IMR-90 (cell line): ENCODE measurements at regions not wholly inside any gene's neighbourhood (a gene's known extent, or its start where the extent isn't known, plus 50 kb on each side); places are given as distances from the start of the nearest gene placed in this dataset.

Experiments
- ATAC-seq: fragments of 200-7000 bp; cut with Tn5 transposase; 2 replicates; pipeline ENCODE4 v1.9.1; 2020; ENCODE audit warnings: low read depth, mild to moderate bottlenecking, moderate library complexity
- BruUV-seq: library from RNA; stranded (reverse); fragments of 400-500 nt; replicated peaks from 2 replicates; lab custom pipeline; 2021; lab: Mats Ljungman, UMichigan
- CTCF ChIA-PET: fragments of 300-600 bp; formaldehyde crosslinking; extraction: SDS; loops from one replicate; lab custom pipeline; 2021; ENCODE audit warnings: antibody characterized with exemption; lab: Yijun Ruan, JAX
- POLR2A ChIA-PET: fragments of 300-600 bp; sonication (Branson Sonifier 250); formaldehyde crosslinking; loops from one replicate; lab custom pipeline; 2022; ENCODE audit warnings: antibody characterized with exemption; ENCODE audit not compliant: unreplicated experiment; lab: Charles Lee
- DNase-seq: peaks from one replicate; pipeline ENCODE4 v3.0.0; 2013
- H2AFZ ChIP-seq: replicated peaks from 2 replicates; pipeline ENCODE3; 2013; ENCODE audit warnings: low read length, mild to moderate bottlenecking; ENCODE audit not compliant: poor library complexity
- H2AK5ac ChIP-seq: 2 replicates; pipeline ENCODE4 v1.6.1; 2013; ENCODE audit warnings: low read depth, low read length, inconsistent platforms
- H2AK9ac ChIP-seq: replicated peaks from 2 replicates; pipeline ENCODE3; 2013; ENCODE audit warnings: mild to moderate bottlenecking, low read depth, low read length, moderate library complexity; ENCODE audit not compliant: poor library complexity
- H2BK120ac ChIP-seq: 2 replicates; pipeline ENCODE4 v1.6.1; 2013; ENCODE audit warnings: low read depth, low read length, inconsistent platforms
- H2BK15ac ChIP-seq: 3 replicates; pipeline ENCODE4 v1.6.1; 2013; ENCODE audit warnings: low read depth, low read length, inconsistent platforms
- H2BK20ac ChIP-seq: 2 replicates; pipeline ENCODE4 v1.6.1; 2013; ENCODE audit warnings: low read depth, mild to moderate bottlenecking, inconsistent platforms, low read length, moderate library complexity
- H2BK5ac ChIP-seq: 2 replicates; pipeline ENCODE4 v1.6.1; 2013; ENCODE audit warnings: mild to moderate bottlenecking, low read depth, low read length, inconsistent platforms; ENCODE audit not compliant: poor library complexity, severe bottlenecking
- H3K14ac ChIP-seq: replicated peaks from 2 replicates; pipeline ENCODE4 v1.6.1; 2013; ENCODE audit warnings: low read depth, low read length, inconsistent platforms
- H3K18ac ChIP-seq: 2 replicates; pipeline ENCODE4 v1.6.1; 2013; ENCODE audit warnings: low read depth, low read length, control low read depth
- H3K23ac ChIP-seq: 2 replicates; pipeline ENCODE4 v1.6.1; 2013; ENCODE audit warnings: low read depth, low read length, inconsistent platforms
- H3K27ac ChIP-seq: 2 replicates; pipeline ENCODE4 v1.5.1; 2013; ENCODE audit warnings: mild to moderate bottlenecking, control low read depth, low read length; ENCODE audit not compliant: insufficient read depth
- H3K27me3 ChIP-seq: 2 replicates; pipeline ENCODE4 v1.6.1; 2013; ENCODE audit warnings: low read length; ENCODE audit not compliant: control insufficient read depth, insufficient read depth
- H3K36me3 ChIP-seq: 2 replicates; pipeline ENCODE4 v1.6.1; 2013; ENCODE audit warnings: low read length, mixed read lengths; ENCODE audit not compliant: control insufficient read depth, insufficient read depth
- H3K4ac ChIP-seq: 2 replicates; pipeline ENCODE4 v1.6.1; 2013; ENCODE audit warnings: low read depth, low read length, inconsistent platforms
- H3K4me1 ChIP-seq: 2 replicates; pipeline ENCODE4 v1.6.1; 2013; ENCODE audit warnings: low read length, mixed read lengths; ENCODE audit not compliant: control insufficient read depth, insufficient read depth
- H3K4me2 ChIP-seq: 2 replicates; pipeline ENCODE4 v1.6.1; 2013; ENCODE audit warnings: low read depth, mild to moderate bottlenecking, control low read depth, low read length, moderate library complexity
- H3K4me3 ChIP-seq: 2 replicates; pipeline ENCODE4 v1.5.1; 2013; ENCODE audit warnings: low read depth, mild to moderate bottlenecking, control low read depth, low read length, moderate library complexity; ENCODE audit not compliant: insufficient read depth
- H3K56ac ChIP-seq: 2 replicates; pipeline ENCODE4 v1.6.1; 2013; ENCODE audit warnings: low read length, inconsistent platforms; ENCODE audit not compliant: insufficient read depth; ENCODE audit errors: extremely low read depth
- H3K79me1 ChIP-seq, 2 experiments: 2 replicates each; pipeline ENCODE4 v1.6.1; 2013; ENCODE audit warnings: low read length in 2 of 2, inconsistent platforms in 1 of 2, low read depth in 1 of 2
- H3K9ac ChIP-seq: 2 replicates; pipeline ENCODE4 v1.6.1; 2013; ENCODE audit warnings: low read depth, low read length, control low read depth
- H3K9me1 ChIP-seq: 2 replicates; pipeline ENCODE4 v1.6.1; 2013; ENCODE audit warnings: low read length, inconsistent platforms; ENCODE audit not compliant: insufficient read depth
- H3K9me3 ChIP-seq: 2 replicates; pipeline ENCODE4 v1.6.1; 2013; ENCODE audit warnings: low read length; ENCODE audit not compliant: control insufficient read depth, insufficient read depth
- H4K20me1 ChIP-seq: 2 replicates; pipeline ENCODE4 v1.6.1; 2013; ENCODE audit warnings: low read length, inconsistent platforms; ENCODE audit not compliant: insufficient read depth
- H4K5ac ChIP-seq: 2 replicates; pipeline ENCODE4 v1.6.1; 2013; ENCODE audit warnings: mild to moderate bottlenecking, low read depth, low read length, control low read depth
- H4K8ac ChIP-seq, 2 experiments: 2 replicates each; pipeline ENCODE4 v1.6.1; 2013; ENCODE audit warnings: low read depth in 2 of 2, low read length in 2 of 2, control low read depth in 1 of 2, inconsistent platforms in 1 of 2
- H4K91ac ChIP-seq: 2 replicates; pipeline ENCODE4 v1.6.1; 2013; ENCODE audit warnings: low read depth, low read length, inconsistent platforms; ENCODE audit not compliant: insufficient read depth
- BHLHE40 ChIP-seq: fragments of 150-350 bp; IDR thresholded peaks from 2 replicates; pipeline ENCODE4 v1.6.1; 2016; ENCODE audit warnings: mild to moderate bottlenecking, low read depth, low read length
- CEBPB ChIP-seq: IDR thresholded peaks from 2 replicates; pipeline ENCODE4 v1.6.1; 2012; ENCODE audit warnings: low read depth, low read length, improper control_type of control experiment
- CHD1 ChIP-seq: IDR thresholded peaks from 2 replicates; pipeline ENCODE4 v1.6.1; 2012; ENCODE audit warnings: low read depth, low read length, improper control_type of control experiment
- FOS ChIP-seq: fragments of 150-350 bp; IDR thresholded peaks from 2 replicates; pipeline ENCODE4 v1.6.1; 2016; ENCODE audit warnings: low read depth, low read length
- MAFK ChIP-seq: IDR thresholded peaks from 2 replicates; pipeline ENCODE4 v1.6.1; 2012; ENCODE audit warnings: low read depth, low read length, improper control_type of control experiment
- MAZ ChIP-seq: IDR thresholded peaks from 2 replicates; pipeline ENCODE4 v1.6.1; 2012; ENCODE audit warnings: low read depth, mild to moderate bottlenecking, low read length, improper control_type of control experiment, moderate library complexity, borderline replicate concordance
- MXI1 ChIP-seq: IDR thresholded peaks from 2 replicates; pipeline ENCODE4 v1.6.1; 2012; ENCODE audit warnings: low read depth, mild to moderate bottlenecking, low read length, moderate library complexity, borderline replicate concordance
- NFE2L2 ChIP-seq: fragments of 150-350 bp; IDR thresholded peaks from 2 replicates; pipeline ENCODE4 v1.6.1; 2016; ENCODE audit warnings: low read depth, mild to moderate bottlenecking, low read length
- POLR2A ChIP-seq: IDR thresholded peaks from 2 replicates; pipeline ENCODE4 v1.6.1; 2012; ENCODE audit warnings: mild to moderate bottlenecking, low read depth, low read length
- RAD21 ChIP-seq: IDR thresholded peaks from 2 replicates; pipeline ENCODE4 v1.6.1; 2012; ENCODE audit warnings: low read length, improper control_type of control experiment
- RCOR1 ChIP-seq: IDR thresholded peaks from 2 replicates; pipeline ENCODE4 v1.6.1; 2012; ENCODE audit warnings: mild to moderate bottlenecking, low read length, improper control_type of control experiment; ENCODE audit not compliant: insufficient replicate concordance
- SMC3 ChIP-seq: fragments of 150-350 bp; IDR thresholded peaks from 2 replicates; pipeline ENCODE4 v1.6.1; 2016; ENCODE audit warnings: low read depth, mild to moderate bottlenecking, antibody characterized with exemption, low read length, moderate library complexity
- WGBS, 2 experiments: methylation state at CpG; one replicate each; pipeline versions ENCODE4 v1.1.5 to v1.1.7; 2013; ENCODE audit warnings: missing lambda C conversion rate in 2 of 2; ENCODE audit not compliant: insufficient read length in 1 of 2; ENCODE audit errors: extremely low coverage in 2 of 2; 5-methylcytosine and 5-hydroxymethylcytosine counted together
- dilution Hi-C: fragments of 300-500 bp; cut with HindIII; formaldehyde crosslinking; loops from one replicate; pipeline ENCODE4 v1.14.3; 2018; ENCODE audit warnings: low sequenced_read_pairs; ENCODE audit not compliant: unreplicated experiment
- in situ Hi-C: fragments of 300-500 bp; cut with MboI; formaldehyde crosslinking; loops from 3 replicates; pipeline ENCODE4 v1.14.3; 2019; ENCODE audit warnings: low sequenced_read_pairs, inconsistent platforms, mixed read lengths
- intact Hi-C: fragments of 100-400 bp; cut with micrococcal nuclease; formaldehyde crosslinking; loops from 2 replicates; pipeline ENCODE4 v1.10.0; 2022
- TF ChIP-seq, protein P1 (sequence below): fragments of 150-350 bp; IDR thresholded peaks from 2 replicates; pipeline ENCODE4 v1.6.1; 2017; ENCODE audit warnings: mild to moderate bottlenecking, antibody characterized with exemption, low read length, low read depth
- TF ChIP-seq, protein P2 (sequence below): fragments of 150-350 bp; IDR thresholded peaks from 2 replicates; pipeline ENCODE4 v1.6.1; 2016; ENCODE audit warnings: low read depth, mild to moderate bottlenecking, low read length, moderate library complexity, borderline replicate concordance

DNA sequence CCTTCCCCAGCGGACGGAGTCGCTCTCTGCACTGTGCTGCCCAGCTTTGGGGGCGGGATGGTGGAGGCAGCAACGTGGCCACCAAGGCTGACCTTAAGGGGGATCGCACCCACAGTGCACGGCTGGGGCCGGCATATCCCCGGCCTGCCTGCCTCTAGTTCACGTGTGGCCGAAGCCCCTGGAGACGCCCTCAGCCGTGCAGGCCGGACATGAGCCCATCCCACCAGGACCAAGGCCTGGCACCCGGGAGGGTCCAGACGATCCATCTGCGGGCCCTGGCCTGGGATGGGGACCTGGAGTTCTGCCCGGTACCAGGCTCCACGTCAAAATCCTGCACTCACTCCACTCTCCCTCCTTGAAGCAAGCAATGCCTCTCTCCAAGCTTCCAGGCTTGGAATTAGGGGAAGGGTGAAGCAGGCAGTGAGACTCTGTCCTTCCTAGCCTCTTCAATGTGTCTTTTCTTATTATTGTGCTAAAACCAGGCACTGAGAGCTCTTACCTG lies 520.8 kb downstream of the REEP3 start:
- no TSS peak for BruUV-seq
- Histone ChIP-seq H3K79me1 (no peaks in the 10 kb centered on the region), H3K36me3 (no peaks in the 10 kb centered on the region), H2BK120ac (no peak overlapping the region), H2BK20ac (no peak overlapping the region), H3K4me2 (no peak overlapping the region), H4K91ac (no peak overlapping the region), H2AFZ (no peak overlapping the region), H4K8ac (no peak overlapping the region), H3K14ac (no peak overlapping the region), H3K9me3 (no peaks in the 10 kb centered on the region), H4K5ac (no peak overlapping the region), H3K4me3 (no peak overlapping the region), H2BK5ac (no peak overlapping the region), H4K20me1 (no peaks in the 10 kb centered on the region), H2AK5ac (no peak overlapping the region), H3K23ac (no peak overlapping the region), H3K4ac (no peak overlapping the region), H3K4me1 (no peaks in the 10 kb centered on the region), H3K56ac (no peak overlapping the region), H3K9ac (no peak overlapping the region), H2BK15ac (no peak overlapping the region), H3K9me1 (no peaks in the 10 kb centered on the region), H2AK9ac (no peak overlapping the region), H3K27ac (no peak overlapping the region), H3K27me3 (no peaks in the 10 kb centered on the region), H3K18ac (no peak overlapping the region)
- dilution Hi-C loops (no loop called here), intact Hi-C loops (no loop called here), in situ Hi-C loops (no loop called here)
- 89% methylated on average over 9 of the region's 19 CpGs; no CpG with 5 or more reads in 1 of the 2 experiments for WGBS, 2 experiments
- ChIA-PET CTCF (no interaction called here), POLR2A (no interaction called here)
- DNase-seq (no peak), ATAC-seq (no peak)
- TF ChIP-seq MAZ (no peak), CHD1 (no peak), MXI1 (no peak), BHLHE40 (no peak), FOS (no peak), CEBPB (no peak), POLR2A (no peak), RAD21 (no peak), NFE2L2 (no peak), RCOR1 (no peak), MAFK (no peak), SMC3 (no peak)
- TF ChIP-seq, protein P1, sequence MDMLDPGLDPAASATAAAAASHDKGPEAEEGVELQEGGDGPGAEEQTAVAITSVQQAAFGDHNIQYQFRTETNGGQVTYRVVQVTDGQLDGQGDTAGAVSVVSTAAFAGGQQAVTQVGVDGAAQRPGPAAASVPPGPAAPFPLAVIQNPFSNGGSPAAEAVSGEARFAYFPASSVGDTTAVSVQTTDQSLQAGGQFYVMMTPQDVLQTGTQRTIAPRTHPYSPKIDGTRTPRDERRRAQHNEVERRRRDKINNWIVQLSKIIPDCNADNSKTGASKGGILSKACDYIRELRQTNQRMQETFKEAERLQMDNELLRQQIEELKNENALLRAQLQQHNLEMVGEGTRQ = no peak
- TF ChIP-seq, protein P2, sequence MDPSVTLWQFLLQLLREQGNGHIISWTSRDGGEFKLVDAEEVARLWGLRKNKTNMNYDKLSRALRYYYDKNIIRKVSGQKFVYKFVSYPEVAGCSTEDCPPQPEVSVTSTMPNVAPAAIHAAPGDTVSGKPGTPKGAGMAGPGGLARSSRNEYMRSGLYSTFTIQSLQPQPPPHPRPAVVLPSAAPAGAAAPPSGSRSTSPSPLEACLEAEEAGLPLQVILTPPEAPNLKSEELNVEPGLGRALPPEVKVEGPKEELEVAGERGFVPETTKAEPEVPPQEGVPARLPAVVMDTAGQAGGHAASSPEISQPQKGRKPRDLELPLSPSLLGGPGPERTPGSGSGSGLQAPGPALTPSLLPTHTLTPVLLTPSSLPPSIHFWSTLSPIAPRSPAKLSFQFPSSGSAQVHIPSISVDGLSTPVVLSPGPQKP = no peak
